ENCODE measurements at regions not wholly inside any gene's neighbourhood (a gene's known extent, or its start where the extent isn't known, plus 50 kb on each side); places are given as distances from the start of the nearest gene placed in this dataset.

DNA sequence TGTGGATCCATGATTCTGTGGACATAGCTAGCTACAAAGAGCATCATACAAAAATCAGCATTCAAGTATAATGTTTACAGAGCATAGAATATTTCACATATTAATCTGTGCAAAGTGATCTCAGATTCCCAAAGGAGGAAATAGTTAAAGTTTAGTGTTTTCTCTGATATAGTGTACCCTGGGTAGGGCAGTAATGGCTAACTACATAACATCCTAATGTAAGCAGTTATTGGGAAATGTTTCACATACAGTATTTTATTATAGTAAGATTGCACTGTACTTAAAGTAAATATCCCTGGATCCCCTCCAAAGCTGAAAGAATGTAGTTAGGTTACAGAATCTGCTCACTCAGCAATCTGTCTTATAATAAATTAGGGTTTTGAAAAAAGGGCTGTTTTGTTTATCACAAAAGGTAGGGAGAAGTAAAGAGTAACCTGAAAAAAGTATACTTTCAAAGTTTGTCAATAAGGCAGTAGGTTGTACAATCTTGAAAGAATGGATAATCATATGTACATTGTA lies 52.5 kb upstream of the SMARCA2 start:
- no peak overlapping the region for H3K4me3 ChIP-seq (replicated peaks; ENCODE audit: low read depth, low read length)
- TF ChIP-seq CTCF (IDR thresholded peaks at IDR 0.05; ENCODE audit: low read length, missing control alignments): no peak
- DNase-seq (ENCODE audit: low read depth): no peak

DNA sequence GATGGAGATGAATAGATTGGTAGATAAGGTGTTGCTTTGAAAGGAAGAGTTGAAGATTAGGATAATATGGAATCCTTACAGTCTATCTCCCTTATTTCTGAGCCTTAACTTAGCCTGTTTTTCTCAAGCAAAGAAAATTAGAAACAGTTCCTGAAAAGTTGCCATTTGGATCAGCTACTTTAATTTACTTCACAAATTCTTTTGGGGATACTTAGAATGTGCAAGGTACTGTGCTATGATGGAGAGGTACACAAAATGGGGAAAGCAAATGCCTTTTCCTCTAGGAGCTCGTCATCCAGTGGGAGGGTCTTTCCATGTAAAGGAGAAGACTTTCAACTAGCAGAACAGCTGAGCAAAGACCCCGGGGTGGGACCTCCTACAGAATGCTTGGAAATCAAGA lies 51.1 kb upstream of the SMARCA2 start:
- no peak for DNase-seq (ENCODE audit: low read depth)
- H3K4me3 ChIP-seq (replicated peaks; ENCODE audit: low read depth, low read length): no peak overlapping the region
- no peak for TF ChIP-seq CTCF (IDR thresholded peaks at IDR 0.05; ENCODE audit: low read length, missing control alignments)

Measured in fibroblast of pulmonary artery (primary cell).